ENCODE measurements at regions not wholly inside any gene's neighbourhood (a gene's known extent, or its start where the extent isn't known, plus 50 kb on each side); places are given as distances from the start of the nearest gene placed in this dataset.

DNA sequence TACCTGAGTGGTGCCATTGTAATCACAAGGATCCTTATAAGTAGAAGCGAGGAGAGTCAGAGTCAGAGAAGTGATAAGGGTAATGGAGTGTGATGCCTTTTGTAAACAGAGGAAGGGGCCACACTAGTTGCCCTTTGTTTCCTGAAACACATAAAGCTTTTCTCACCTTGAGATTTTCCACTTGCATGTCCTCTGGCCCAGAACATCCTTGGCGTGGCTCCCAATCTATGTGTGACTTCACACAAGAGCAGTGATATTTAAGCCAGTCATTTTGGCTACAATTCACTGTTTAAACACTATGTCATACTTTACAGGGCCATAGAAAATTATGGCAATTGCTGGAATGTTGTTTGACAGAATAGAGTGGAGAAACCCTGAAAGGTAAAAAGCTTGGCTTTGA, 121.2 kb upstream of the BTN3A2 start:
- TF ChIP-seq, protein P1, sequence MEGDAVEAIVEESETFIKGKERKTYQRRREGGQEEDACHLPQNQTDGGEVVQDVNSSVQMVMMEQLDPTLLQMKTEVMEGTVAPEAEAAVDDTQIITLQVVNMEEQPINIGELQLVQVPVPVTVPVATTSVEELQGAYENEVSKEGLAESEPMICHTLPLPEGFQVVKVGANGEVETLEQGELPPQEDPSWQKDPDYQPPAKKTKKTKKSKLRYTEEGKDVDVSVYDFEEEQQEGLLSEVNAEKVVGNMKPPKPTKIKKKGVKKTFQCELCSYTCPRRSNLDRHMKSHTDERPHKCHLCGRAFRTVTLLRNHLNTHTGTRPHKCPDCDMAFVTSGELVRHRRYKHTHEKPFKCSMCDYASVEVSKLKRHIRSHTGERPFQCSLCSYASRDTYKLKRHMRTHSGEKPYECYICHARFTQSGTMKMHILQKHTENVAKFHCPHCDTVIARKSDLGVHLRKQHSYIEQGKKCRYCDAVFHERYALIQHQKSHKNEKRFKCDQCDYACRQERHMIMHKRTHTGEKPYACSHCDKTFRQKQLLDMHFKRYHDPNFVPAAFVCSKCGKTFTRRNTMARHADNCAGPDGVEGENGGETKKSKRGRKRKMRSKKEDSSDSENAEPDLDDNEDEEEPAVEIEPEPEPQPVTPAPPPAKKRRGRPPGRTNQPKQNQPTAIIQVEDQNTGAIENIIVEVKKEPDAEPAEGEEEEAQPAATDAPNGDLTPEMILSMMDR (IDR thresholded peaks at IDR 0.05): no peak
- TF ChIP-seq POLR2A (IDR thresholded peaks at IDR 0.05): no peak
